OCI-LY7 (cell line): ENCODE measurements at regions not wholly inside any gene's neighbourhood (a gene's known extent, or its start where the extent isn't known, plus 50 kb on each side); places are given as distances from the start of the nearest gene placed in this dataset.

Experiments
- BruUV-seq: library from RNA; stranded (reverse); fragments of 400-500 nt; replicated peaks from 2 replicates; lab custom pipeline; 2021; lab: Mats Ljungman, UMichigan
- CTCF ChIA-PET: fragments of 300-600 bp; sonication (Branson Sonifier 250); formaldehyde crosslinking; loops from one replicate; lab custom pipeline; 2022; ENCODE audit warnings: antibody characterized with exemption; ENCODE audit not compliant: unreplicated experiment; lab: Charles Lee
- POLR2A ChIA-PET: fragments of 300-600 bp; sonication (Branson Sonifier 250); formaldehyde crosslinking; loops from one replicate; lab custom pipeline; 2022; ENCODE audit warnings: antibody characterized with exemption; lab: Charles Lee
- DNase-seq: peaks from one replicate; pipeline ENCODE4 v3.0.0-alpha.2; 2015; ENCODE audit warnings: low spot score
- H2AFZ ChIP-seq: fragments of 200-600 bp; sonication (generic), shearing (Covaris generic); 2 replicates; pipeline ENCODE4 v1.6.1; 2014; ENCODE audit warnings: mild to moderate bottlenecking, antibody characterized with exemption, low read length, moderate library complexity
- H3K27ac ChIP-seq: fragments of 200-600 bp; sonication (generic); 2 replicates; pipeline ENCODE4 v1.5.1; 2014; ENCODE audit warnings: mixed run types, low read depth, mild to moderate bottlenecking, moderate library complexity, low read length, inconsistent platforms; ENCODE audit not compliant: poor library complexity, severe bottlenecking
- H3K36me3 ChIP-seq: fragments of 200-600 bp; sonication (generic); 2 replicates; pipeline ENCODE4 v1.6.1; 2014; ENCODE audit warnings: mild to moderate bottlenecking, antibody characterized with exemption, low read length, moderate library complexity, mixed read lengths; ENCODE audit not compliant: insufficient read depth
- H3K4me1 ChIP-seq: fragments of 200-600 bp; sonication (generic); 2 replicates; pipeline ENCODE4 v1.5.1; 2014; ENCODE audit warnings: mild to moderate bottlenecking, low read length; ENCODE audit not compliant: insufficient read depth, poor library complexity, severe bottlenecking
- H3K4me2 ChIP-seq: fragments of 200-600 bp; sonication (generic); 2 replicates; pipeline ENCODE4 v1.6.1; 2014; ENCODE audit warnings: mild to moderate bottlenecking, low read length
- H3K4me3 ChIP-seq: fragments of 200-600 bp; sonication (generic); 2 replicates; pipeline ENCODE4 v1.5.1; 2014; ENCODE audit warnings: mild to moderate bottlenecking, low read depth, low read length; ENCODE audit not compliant: poor library complexity, severe bottlenecking
- H3K79me2 ChIP-seq: fragments of 200-600 bp; sonication (generic); 2 replicates; pipeline ENCODE4 v1.6.1; 2016; ENCODE audit warnings: low read depth, mild to moderate bottlenecking, low read length, moderate library complexity, mixed read lengths; ENCODE audit not compliant: insufficient read depth
- H3K9me2 ChIP-seq: fragments of 200-600 bp; sonication (generic); 2 replicates; pipeline ENCODE4 v1.6.1; 2016; ENCODE audit warnings: mild to moderate bottlenecking, low read length, mixed read lengths; ENCODE audit not compliant: insufficient read depth
- H3K9me3 ChIP-seq: fragments of 200-600 bp; sonication (generic); 2 replicates; pipeline ENCODE4 v1.6.1; 2014; ENCODE audit warnings: mild to moderate bottlenecking, mixed run types, low read length, mixed read lengths
- H4K20me1 ChIP-seq: fragments of 200-600 bp; sonication (generic); 2 replicates; pipeline ENCODE4 v1.6.1; 2014; ENCODE audit warnings: mild to moderate bottlenecking, antibody characterized with exemption, low read length, moderate library complexity, mixed read lengths; ENCODE audit not compliant: insufficient read depth
- EZH2phosphoT487 ChIP-seq: fragments of 200-600 bp; sonication (generic); IDR thresholded peaks from 2 replicates; pipeline ENCODE4 v1.6.1; 2018; ENCODE audit warnings: low read depth, borderline replicate concordance, mild to moderate bottlenecking, mixed run types, antibody characterized with exemption, low read length, moderate library complexity, mixed read lengths
- intact Hi-C: fragments of 100-400 bp; cut with micrococcal nuclease; formaldehyde crosslinking; loops from one replicate; pipeline ENCODE4 v1.10.0; 2022; ENCODE audit not compliant: unreplicated experiment
- TF ChIP-seq, protein P1 (sequence below): fragments of 200-600 bp; sonication (generic); conservative IDR thresholded peaks from 2 replicates; pipeline ENCODE4 v1.5.1; 2014; ENCODE audit warnings: mild to moderate bottlenecking, antibody characterized with exemption, low read length, moderate library complexity, mixed read lengths

DNA sequence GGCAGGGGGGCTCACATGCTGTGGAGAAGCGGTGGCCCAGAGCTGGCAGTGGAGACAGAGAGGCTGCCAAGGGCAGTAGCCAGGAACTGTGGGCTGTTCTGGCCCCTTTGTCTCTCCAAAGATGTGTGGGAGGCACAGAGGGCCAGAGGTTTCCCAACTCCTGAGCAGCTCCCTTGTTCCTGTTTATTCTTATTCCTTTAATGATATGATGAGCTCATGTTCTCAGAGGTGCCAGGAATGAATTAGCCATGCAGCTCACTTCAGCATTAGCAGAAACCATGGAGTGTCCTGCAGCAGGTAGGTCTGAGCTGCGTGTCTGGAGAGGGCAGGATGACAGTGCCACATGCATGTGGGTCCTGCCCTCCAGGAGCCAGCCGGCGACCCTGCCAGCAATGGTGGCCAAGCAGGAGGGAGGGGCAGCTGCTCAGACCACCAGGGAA is 77.9 kb upstream of the FZD7 start:
- no TSS peak for BruUV-seq
- Histone ChIP-seq H2AFZ (no peak overlapping the region), H3K9me2 (no peaks in the 10 kb centered on the region), H3K27ac (no peak overlapping the region), H4K20me1 (no peaks in the 10 kb centered on the region), H3K4me1 (no peaks in the 10 kb centered on the region), H3K79me2 (no peaks in the 10 kb centered on the region), H3K4me3 (no peak overlapping the region), H3K4me2 (no peak overlapping the region), H3K36me3 (no peaks in the 10 kb centered on the region), H3K9me3 (no peaks in the 10 kb centered on the region)
- CTCF ChIA-PET = no interaction called here
- DNase-seq = no peak
- intact Hi-C loops = no loop called here
- TF ChIP-seq EZH2phosphoT487 = no peak
- TF ChIP-seq, protein P1, sequence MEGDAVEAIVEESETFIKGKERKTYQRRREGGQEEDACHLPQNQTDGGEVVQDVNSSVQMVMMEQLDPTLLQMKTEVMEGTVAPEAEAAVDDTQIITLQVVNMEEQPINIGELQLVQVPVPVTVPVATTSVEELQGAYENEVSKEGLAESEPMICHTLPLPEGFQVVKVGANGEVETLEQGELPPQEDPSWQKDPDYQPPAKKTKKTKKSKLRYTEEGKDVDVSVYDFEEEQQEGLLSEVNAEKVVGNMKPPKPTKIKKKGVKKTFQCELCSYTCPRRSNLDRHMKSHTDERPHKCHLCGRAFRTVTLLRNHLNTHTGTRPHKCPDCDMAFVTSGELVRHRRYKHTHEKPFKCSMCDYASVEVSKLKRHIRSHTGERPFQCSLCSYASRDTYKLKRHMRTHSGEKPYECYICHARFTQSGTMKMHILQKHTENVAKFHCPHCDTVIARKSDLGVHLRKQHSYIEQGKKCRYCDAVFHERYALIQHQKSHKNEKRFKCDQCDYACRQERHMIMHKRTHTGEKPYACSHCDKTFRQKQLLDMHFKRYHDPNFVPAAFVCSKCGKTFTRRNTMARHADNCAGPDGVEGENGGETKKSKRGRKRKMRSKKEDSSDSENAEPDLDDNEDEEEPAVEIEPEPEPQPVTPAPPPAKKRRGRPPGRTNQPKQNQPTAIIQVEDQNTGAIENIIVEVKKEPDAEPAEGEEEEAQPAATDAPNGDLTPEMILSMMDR = no peak
- POLR2A ChIA-PET = interaction anchor here (0.7 kb wide), 1 partner anchor 16 kb away, joined by 3 read pairs; no protein-coding TSS in a partner anchor

DNA sequence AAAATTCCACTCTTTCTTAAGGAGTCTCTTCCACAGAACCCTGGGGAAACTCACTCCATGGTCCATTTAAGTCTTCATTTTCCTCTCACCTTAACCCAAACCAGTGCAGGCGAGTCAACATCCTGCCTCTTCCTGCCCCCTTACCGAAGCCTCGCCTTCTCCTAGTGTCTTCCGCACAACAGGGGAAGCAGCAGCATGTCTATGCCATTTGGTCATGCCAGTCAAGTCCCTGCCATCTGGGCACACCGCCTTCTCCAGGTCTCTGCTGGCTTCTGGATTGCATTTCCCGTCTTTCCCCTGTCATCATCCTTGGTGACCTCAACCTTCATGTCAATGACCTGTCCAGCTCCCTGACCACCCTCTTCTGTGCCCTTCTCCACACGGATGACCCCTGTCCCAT is 77.3 kb upstream of the FZD7 start:
- DNase-seq = no peak
- POLR2A ChIA-PET = interaction anchor here (0.7 kb wide), 1 partner anchor 15 kb away, joined by 3 read pairs; no protein-coding TSS in a partner anchor
- Histone ChIP-seq H4K20me1 (no peaks in the 10 kb centered on the region), H3K4me1 (no peaks in the 10 kb centered on the region), H3K79me2 (no peaks in the 10 kb centered on the region), H3K9me2 (no peaks in the 10 kb centered on the region), H2AFZ (no peak overlapping the region), H3K4me3 (no peak overlapping the region), H3K9me3 (no peaks in the 10 kb centered on the region), H3K4me2 (no peak overlapping the region), H3K36me3 (no peaks in the 10 kb centered on the region), H3K27ac (no peak overlapping the region)
- no peak for TF ChIP-seq EZH2phosphoT487
- TF ChIP-seq, protein P1 = no peak
- intact Hi-C loops = no loop called here
- CTCF ChIA-PET = no interaction called here
- BruUV-seq = no TSS peak

DNA sequence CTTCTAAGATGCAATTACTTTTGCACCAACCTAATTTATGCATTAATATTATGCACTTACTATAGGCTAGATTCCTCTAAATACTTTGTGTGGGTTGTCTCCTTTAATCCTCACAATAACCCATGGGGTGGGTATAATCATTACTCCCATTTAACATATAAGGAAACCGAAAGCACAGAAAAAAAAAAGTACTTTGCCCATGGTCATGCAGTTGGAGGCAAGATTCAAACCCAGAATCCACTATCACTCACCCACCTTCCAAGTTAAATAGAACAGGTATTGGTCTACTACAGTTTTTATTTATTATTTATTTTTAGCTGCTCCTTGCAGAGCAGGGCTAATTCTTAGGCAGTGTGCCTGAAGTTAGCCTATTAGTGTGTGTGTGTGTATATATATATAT is 76.6 kb upstream of the FZD7 start:
- TF ChIP-seq, protein P1 = no peak
- no peak for TF ChIP-seq EZH2phosphoT487
- no peaks in the 10 kb centered on the region for H3K4me1 ChIP-seq
- intact Hi-C loops = no loop called here
- no TSS peak for BruUV-seq
- POLR2A ChIA-PET = no interaction called here
- H4K20me1 ChIP-seq = no peaks in the 10 kb centered on the region
- H3K36me3 ChIP-seq = no peaks in the 10 kb centered on the region
- no peak overlapping the region for H2AFZ ChIP-seq
- H3K4me3 ChIP-seq = no peak overlapping the region
- DNase-seq = no peak
- no peak overlapping the region for H3K4me2 ChIP-seq
- H3K79me2 ChIP-seq = no peaks in the 10 kb centered on the region
- H3K27ac ChIP-seq = no peak overlapping the region
- CTCF ChIA-PET = no interaction called here
- no peaks in the 10 kb centered on the region for H3K9me2 ChIP-seq
- H3K9me3 ChIP-seq = no peaks in the 10 kb centered on the region
